H9 (cell line): ENCODE measurements at regions not wholly inside any gene's neighbourhood (a gene's known extent, or its start where the extent isn't known, plus 50 kb on each side); places are given as distances from the start of the nearest gene placed in this dataset.

Source experiments
- DNase-seq: peaks from one replicate; pipeline ENCODE4 v3.0.0-alpha.2; 2017
- H2AFZ ChIP-seq: one replicate; pipeline ENCODE4 v1.6.1; 2013; ENCODE audit warnings: mild to moderate bottlenecking, low read length, control low read depth, moderate library complexity
- H2AK5ac ChIP-seq: 2 replicates; pipeline ENCODE4 v1.6.1; 2013; ENCODE audit warnings: low read length, control low read depth, mixed read lengths; ENCODE audit not compliant: insufficient read length
- H2BK120ac ChIP-seq: one replicate; pipeline ENCODE4 v1.6.1; 2013; ENCODE audit warnings: low read depth, mild to moderate bottlenecking, low read length, control low read depth, inconsistent platforms; ENCODE audit not compliant: poor library complexity, severe bottlenecking
- H2BK12ac ChIP-seq: 2 replicates; pipeline ENCODE4 v1.6.1; 2013; ENCODE audit warnings: low read length, control low read depth, mixed read lengths, low read depth; ENCODE audit not compliant: insufficient read length
- H2BK15ac ChIP-seq: 2 replicates; pipeline ENCODE4 v1.6.1; 2013; ENCODE audit warnings: low read depth, low read length, control low read depth
- H2BK20ac ChIP-seq: one replicate; pipeline ENCODE4 v1.6.1; 2013; ENCODE audit warnings: low read depth, mild to moderate bottlenecking, low read length, control low read depth, inconsistent platforms; ENCODE audit not compliant: poor library complexity, severe bottlenecking
- H2BK5ac ChIP-seq: 2 replicates; pipeline ENCODE4 v1.6.1; 2013; ENCODE audit warnings: low read length, control low read depth, mixed read lengths; ENCODE audit not compliant: insufficient read length
- H3K14ac ChIP-seq: 2 replicates; pipeline ENCODE4 v1.6.1; 2013; ENCODE audit warnings: low read length, control low read depth; ENCODE audit not compliant: insufficient read depth
- H3K18ac ChIP-seq: 2 replicates; pipeline ENCODE4 v1.6.1; 2013; ENCODE audit warnings: low read depth, mild to moderate bottlenecking, mixed read lengths, low read length, control low read depth; ENCODE audit not compliant: insufficient read length
- H3K23ac ChIP-seq: 2 replicates; pipeline ENCODE4 v1.6.1; 2013; ENCODE audit warnings: low read length, control low read depth, mixed read lengths, low read depth; ENCODE audit not compliant: insufficient read length
- H3K23me2 ChIP-seq: 2 replicates; pipeline ENCODE4 v1.6.1; 2013; ENCODE audit warnings: low read depth, mild to moderate bottlenecking, mixed read lengths, low read length, control low read depth; ENCODE audit not compliant: insufficient read length, poor library complexity, severe bottlenecking
- H3K27ac ChIP-seq: 2 replicates; pipeline ENCODE4 v1.5.1; 2013; ENCODE audit warnings: low read length, control low read depth, mixed read lengths, low read depth; ENCODE audit not compliant: insufficient read length
- H3K27me3 ChIP-seq: 2 replicates; pipeline ENCODE4 v1.6.1; 2013; ENCODE audit warnings: low read length, control low read depth, inconsistent platforms; ENCODE audit not compliant: insufficient read depth
- H3K4ac ChIP-seq: 2 replicates; pipeline ENCODE4 v1.6.1; 2013; ENCODE audit warnings: low read depth, mild to moderate bottlenecking, control low read depth, inconsistent platforms, low read length, moderate library complexity
- H3K4me1 ChIP-seq: 2 replicates; pipeline ENCODE4 v1.6.1; 2013; ENCODE audit warnings: low read length, control low read depth, inconsistent platforms; ENCODE audit not compliant: insufficient read depth
- H3K4me2 ChIP-seq: 2 replicates; pipeline ENCODE4 v1.6.1; 2013; ENCODE audit warnings: low read length, control low read depth, mixed read lengths; ENCODE audit not compliant: insufficient read length, insufficient read depth
- H3K56ac ChIP-seq: 2 replicates; pipeline ENCODE4 v1.6.1; 2013; ENCODE audit warnings: low read depth, mild to moderate bottlenecking, mixed read lengths, low read length, control low read depth; ENCODE audit not compliant: insufficient read length
- H3K79me1 ChIP-seq: 2 replicates; pipeline ENCODE4 v1.6.1; 2013; ENCODE audit warnings: low read depth, mild to moderate bottlenecking, moderate library complexity, low read length, control low read depth, inconsistent platforms; ENCODE audit not compliant: insufficient read depth, poor library complexity, severe bottlenecking
- H3K79me2 ChIP-seq: 2 replicates; pipeline ENCODE4 v1.6.1; 2013; ENCODE audit warnings: low read length, control low read depth, inconsistent platforms; ENCODE audit not compliant: insufficient read depth
- H3K9ac ChIP-seq: 2 replicates; pipeline ENCODE4 v1.6.1; 2013; ENCODE audit warnings: low read length, control low read depth, mixed read lengths; ENCODE audit not compliant: insufficient read length; ENCODE audit errors: extremely low read depth
- H3K9me3 ChIP-seq: one replicate; pipeline ENCODE4 v1.6.1; 2013; ENCODE audit warnings: low read depth, low read length, inconsistent platforms; ENCODE audit not compliant: control insufficient read depth
- H3T11ph ChIP-seq: one replicate; pipeline ENCODE4 v1.6.1; 2013; ENCODE audit warnings: mild to moderate bottlenecking, low read length, control low read depth, inconsistent platforms
- H4K20me1 ChIP-seq: one replicate; pipeline ENCODE4 v1.6.1; 2013; ENCODE audit not compliant: control insufficient read depth, insufficient read length, insufficient read depth
- H4K5ac ChIP-seq: 2 replicates; pipeline ENCODE4 v1.6.1; 2013; ENCODE audit warnings: low read depth, mild to moderate bottlenecking, mixed read lengths, low read length, control low read depth; ENCODE audit not compliant: insufficient read length
- H4K8ac ChIP-seq: replicated peaks from 2 replicates; pipeline ENCODE4 v1.6.1; 2013; ENCODE audit warnings: low read length, control low read depth, mixed read lengths, low read depth; ENCODE audit not compliant: insufficient read length
- H4K91ac ChIP-seq: 2 replicates; pipeline ENCODE4 v1.6.1; 2013; ENCODE audit warnings: low read depth, mild to moderate bottlenecking, moderate library complexity, mixed read lengths, low read length, control low read depth; ENCODE audit not compliant: insufficient read length
- H3K27ac Mint-ChIP-seq, 3 experiments: 2 replicates in 2 of 3; 3 replicates in 1 of 3; pipeline ENCODE4 v1.8.0; 2020 to 2021; ENCODE audit warnings: mixed read lengths in 3 of 3, mild to moderate bottlenecking in 1 of 3, moderate library complexity in 1 of 3
- H3K27me3 Mint-ChIP-seq: 2 replicates; pipeline ENCODE4 v1.8.0; 2021; ENCODE audit warnings: low read depth, mild to moderate bottlenecking, moderate library complexity, mixed read lengths
- H3K36me3 Mint-ChIP-seq, 3 experiments: 2 replicates in 2 of 3; 3 replicates in 1 of 3; pipeline ENCODE4 v1.8.0; 2020 to 2021; ENCODE audit warnings: low read depth in 3 of 3, mixed read lengths in 3 of 3; ENCODE audit not compliant: insufficient read depth in 1 of 3
- H3K4me1 Mint-ChIP-seq, 2 experiments: 2 replicates each; pipeline ENCODE4 v1.8.0; 2020; ENCODE audit warnings: mixed read lengths in 2 of 2
- H3K4me3 Mint-ChIP-seq, 2 experiments: 2 replicates in 1 of 2; 3 replicates in 1 of 2; pipeline ENCODE4 v1.8.0; 2020 to 2021; ENCODE audit warnings: mild to moderate bottlenecking in 2 of 2, mixed read lengths in 2 of 2, moderate library complexity in 1 of 2
- H3K9me3 Mint-ChIP-seq, 2 experiments: 2 replicates in 1 of 2; 3 replicates in 1 of 2; pipeline ENCODE4 v1.8.0; 2020; ENCODE audit warnings: mild to moderate bottlenecking in 2 of 2, mixed read lengths in 2 of 2, moderate library complexity in 1 of 2
- CTCF ChIP-seq: fragments of 200-600 bp; sonication (generic); conservative IDR thresholded peaks from 3 replicates; pipeline ENCODE4 v1.8.0; 2021; ENCODE audit warnings: antibody characterized with exemption, mild to moderate bottlenecking
- WGBS: extraction: QIAGEN DNeasy Blood & Tissue Kit; methylation state at CpG from one replicate; pipeline ENCODE4 v1.1.7; 2013; ENCODE audit warnings: missing lambda C conversion rate, low lambda C conversion rate, mixed read lengths; ENCODE audit not compliant: insufficient read length; ENCODE audit errors: extremely low coverage; 5-methylcytosine and 5-hydroxymethylcytosine counted together

GRCh38 chr21:18907076-18907475 lies 503.5 kb upstream of the TMPRSS15 start:
- H3K18ac ChIP-seq = no peak overlapping the region
- H3K4me1 Mint-ChIP-seq = no peaks in the 10 kb centered on the region
- no peaks in the 10 kb centered on the region for H3K27me3 ChIP-seq
- no peaks in the 10 kb centered on the region for H3K79me1 ChIP-seq
- H2BK15ac ChIP-seq = no peak overlapping the region
- no peak overlapping the region for H3K4me3 Mint-ChIP-seq
- TF ChIP-seq CTCF = no peak
- H3K56ac ChIP-seq = no peak overlapping the region
- no peak overlapping the region for H2BK12ac ChIP-seq
- no peak overlapping the region for H2BK20ac ChIP-seq
- no peak overlapping the region for H4K91ac ChIP-seq
- no peak overlapping the region for H3K4ac ChIP-seq
- H3K23me2 ChIP-seq = no peaks in the 10 kb centered on the region
- H3K27me3 Mint-ChIP-seq = no peaks in the 10 kb centered on the region
- no peak overlapping the region for H3K27ac ChIP-seq
- H3K23ac ChIP-seq = no peak overlapping the region
- no peak overlapping the region for H2AK5ac ChIP-seq
- no peaks in the 10 kb centered on the region for H3K9me3 ChIP-seq
- no peak overlapping the region for H4K5ac ChIP-seq
- H4K20me1 ChIP-seq = no peaks in the 10 kb centered on the region
- no peak for DNase-seq
- no peak overlapping the region for H2AFZ ChIP-seq
- H3K4me1 ChIP-seq = no peaks in the 10 kb centered on the region
- no peak overlapping the region for H3K9ac ChIP-seq
- H2BK120ac ChIP-seq = no peak overlapping the region
- H2BK5ac ChIP-seq = no peak overlapping the region
- no peak overlapping the region for H3K27ac Mint-ChIP-seq
- no peak overlapping the region for H4K8ac ChIP-seq
- no CpG with 5 or more reads among the region's 2 CpGs for WGBS
- H3T11ph ChIP-seq = no peak overlapping the region
- H3K79me2 ChIP-seq = no peaks in the 10 kb centered on the region
- H3K9me3 Mint-ChIP-seq = peaks cover 2 to 5% of the 10 kb centered on the region in 2 experiments; a peak in 4 of 5 replicates
- H3K4me2 ChIP-seq = no peak overlapping the region
- H3K14ac ChIP-seq = no peak overlapping the region
- peaks cover 0 to 6% (median 2%) of the 10 kb centered on the region in 3 experiments; a peak in 2 of 7 replicates for H3K36me3 Mint-ChIP-seq
